SK-N-SH treated with all-trans-retinoic acid at 6 μM for 48 hours (cell line): ENCODE measurements at regions not wholly inside any gene's neighbourhood (a gene's known extent, or its start where the extent isn't known, plus 50 kb on each side); places are given as distances from the start of the nearest gene placed in this dataset.

Experiments
- ARNTL ChIP-seq: fragments of 450-650 bp; formaldehyde crosslinking; IDR thresholded peaks from 2 replicates; pipeline ENCODE4 v1.5.0; 2020; ENCODE audit warnings: low read depth, mild to moderate bottlenecking, moderate library complexity, borderline replicate concordance
- GLIS3 ChIP-seq: fragments of 250-450 bp; sonication (Bioruptor Pico); IDR thresholded peaks from 2 replicates; pipeline ENCODE4 v1.5.0; 2020; ENCODE audit warnings: mild to moderate bottlenecking, moderate library complexity
- PPARA ChIP-seq: fragments of 250-450 bp; sonication (Bioruptor Pico); IDR thresholded peaks from 2 replicates; pipeline ENCODE4 v1.5.0; 2020; ENCODE audit warnings: mild to moderate bottlenecking, borderline replicate concordance
- RARB ChIP-seq: fragments of 250-450 bp; sonication (Bioruptor Pico); IDR thresholded peaks from 2 replicates; pipeline ENCODE4 v1.8.0; 2021; ENCODE audit warnings: mild to moderate bottlenecking, moderate library complexity
- SNAI2 ChIP-seq: fragments of 250-450 bp; sonication (Bioruptor Pico); IDR thresholded peaks from 2 replicates; pipeline ENCODE4 v1.5.0; 2020; ENCODE audit warnings: mild to moderate bottlenecking, moderate library complexity
- TOX ChIP-seq: fragments of 250-450 bp; sonication (Bioruptor Pico); IDR thresholded peaks from 2 replicates; pipeline ENCODE4 v1.8.0; 2021; ENCODE audit warnings: mild to moderate bottlenecking, moderate library complexity, borderline replicate concordance
- TF ChIP-seq, protein P1 (sequence below): fragments of 250-450 bp; sonication (Bioruptor Pico); IDR thresholded peaks from 2 replicates; pipeline ENCODE4 v1.8.0; 2020; ENCODE audit warnings: mild to moderate bottlenecking, moderate library complexity, borderline replicate concordance

DNA sequence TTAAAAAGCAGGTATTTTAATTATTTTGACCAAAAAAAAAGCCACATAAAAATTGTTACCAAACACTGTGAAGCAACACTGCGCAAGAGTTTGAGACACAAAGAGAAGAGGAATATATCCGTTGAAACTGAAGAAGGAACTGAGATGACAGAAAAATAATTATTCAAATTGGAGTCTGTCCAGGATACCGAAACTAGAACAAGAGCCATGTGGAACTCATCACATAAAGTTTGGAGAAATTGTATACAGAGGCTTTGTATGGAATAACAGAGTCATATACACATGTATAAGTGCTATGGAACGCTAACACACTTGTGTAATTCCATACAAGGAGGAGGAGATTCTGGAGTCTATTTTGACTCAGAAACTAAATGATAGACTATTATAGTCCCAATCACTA, 675.1 kb upstream of the ADGRL2 start:
- TF ChIP-seq, protein P1, sequence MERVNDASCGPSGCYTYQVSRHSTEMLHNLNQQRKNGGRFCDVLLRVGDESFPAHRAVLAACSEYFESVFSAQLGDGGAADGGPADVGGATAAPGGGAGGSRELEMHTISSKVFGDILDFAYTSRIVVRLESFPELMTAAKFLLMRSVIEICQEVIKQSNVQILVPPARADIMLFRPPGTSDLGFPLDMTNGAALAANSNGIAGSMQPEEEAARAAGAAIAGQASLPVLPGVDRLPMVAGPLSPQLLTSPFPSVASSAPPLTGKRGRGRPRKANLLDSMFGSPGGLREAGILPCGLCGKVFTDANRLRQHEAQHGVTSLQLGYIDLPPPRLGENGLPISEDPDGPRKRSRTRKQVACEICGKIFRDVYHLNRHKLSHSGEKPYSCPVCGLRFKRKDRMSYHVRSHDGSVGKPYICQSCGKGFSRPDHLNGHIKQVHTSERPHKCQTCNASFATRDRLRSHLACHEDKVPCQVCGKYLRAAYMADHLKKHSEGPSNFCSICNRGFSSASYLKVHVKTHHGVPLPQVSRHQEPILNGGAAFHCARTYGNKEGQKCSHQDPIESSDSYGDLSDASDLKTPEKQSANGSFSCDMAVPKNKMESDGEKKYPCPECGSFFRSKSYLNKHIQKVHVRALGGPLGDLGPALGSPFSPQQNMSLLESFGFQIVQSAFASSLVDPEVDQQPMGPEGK = no peak
- no peak for TF ChIP-seq GLIS3 (CRISPR knock-in tag)
- TF ChIP-seq SNAI2 (CRISPR knock-in tag) = no peak
- TF ChIP-seq PPARA (CRISPR knock-in tag) = no peak
- TF ChIP-seq RARB = no peak
- TF ChIP-seq TOX (CRISPR knock-in tag) = no peak
- TF ChIP-seq ARNTL = no peak
